Osteoblast (primary cell): ENCODE measurements at regions not wholly inside any gene's neighbourhood (a gene's known extent, or its start where the extent isn't known, plus 50 kb on each side); places are given as distances from the start of the nearest gene placed in this dataset.

ENCODE experiments used
- DNase-seq: peaks from one replicate; pipeline ENCODE4 v3.0.0; 2011; ENCODE audit warnings: low spot score, mixed read lengths; ENCODE audit not compliant: insufficient read length; ENCODE audit errors: missing footprints
- H2AFZ ChIP-seq: 2 replicates; pipeline ENCODE4 v1.6.0; 2011; ENCODE audit warnings: mild to moderate bottlenecking, low read length
- H3K27ac ChIP-seq: 2 replicates; pipeline ENCODE4 v1.5.1; 2011; ENCODE audit warnings: mild to moderate bottlenecking, low read depth, low read length, moderate library complexity
- H3K27me3 ChIP-seq: 2 replicates; pipeline ENCODE4 v1.6.0; 2012; ENCODE audit warnings: mild to moderate bottlenecking, control low read depth, inconsistent platforms, low read length, moderate library complexity; ENCODE audit not compliant: insufficient read depth
- H3K36me3 ChIP-seq: 2 replicates; pipeline ENCODE4 v1.5.1; 2011; ENCODE audit warnings: mild to moderate bottlenecking, low read length, control low read depth, moderate library complexity; ENCODE audit not compliant: insufficient read depth
- H3K4me1 ChIP-seq: 2 replicates; pipeline ENCODE4 v1.5.1; 2011; ENCODE audit warnings: mild to moderate bottlenecking, low read length, control low read depth, moderate library complexity; ENCODE audit not compliant: insufficient read depth
- H3K4me2 ChIP-seq: 2 replicates; pipeline ENCODE4 v1.6.0; 2011; ENCODE audit warnings: mild to moderate bottlenecking, low read length; ENCODE audit not compliant: insufficient read depth
- H3K4me3 ChIP-seq: fragments of 200-600 bp; sonication (generic); 3 replicates; pipeline ENCODE4 v1.5.1; 2012; ENCODE audit warnings: mild to moderate bottlenecking, low read length, inconsistent platforms; ENCODE audit not compliant: insufficient read depth
- H3K79me2 ChIP-seq: 2 replicates; pipeline ENCODE4 v1.6.0; 2012; ENCODE audit warnings: mild to moderate bottlenecking, low read length, control low read depth, inconsistent platforms; ENCODE audit not compliant: insufficient read depth
- H3K9me3 ChIP-seq: 2 replicates; pipeline ENCODE4 v1.5.1; 2011; ENCODE audit warnings: low read depth, low read length, control low read depth
- H4K20me1 ChIP-seq: 2 replicates; pipeline ENCODE4 v1.6.0; 2012; ENCODE audit warnings: mild to moderate bottlenecking, low read length, control low read depth; ENCODE audit not compliant: insufficient read depth
- TF ChIP-seq, protein P1 (sequence below): IDR thresholded peaks from 2 replicates; pipeline ENCODE4 v1.5.1; 2011; ENCODE audit warnings: mild to moderate bottlenecking, low read depth, low read length, moderate library complexity; ENCODE audit errors: extremely low read depth

DNA sequence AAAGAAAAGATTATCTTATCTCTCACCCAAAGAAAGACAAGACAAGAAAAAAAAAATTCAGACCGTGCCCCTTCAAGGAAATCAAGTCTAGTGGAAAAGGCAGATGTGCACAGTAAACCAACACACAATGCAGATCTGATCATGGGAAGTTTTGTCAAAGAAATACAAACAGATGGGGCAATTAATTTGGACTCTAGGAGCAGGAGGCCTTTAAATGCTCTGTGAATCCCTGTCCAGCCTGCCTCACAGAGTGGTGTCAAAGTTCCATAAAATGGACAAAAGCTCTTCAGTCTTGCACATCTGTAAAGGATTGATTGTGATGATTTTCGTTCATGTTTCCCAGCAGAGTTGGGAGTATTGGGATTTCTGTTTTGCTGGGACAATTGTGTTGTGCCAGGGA is 53.1 kb upstream of the TGM3 start:
- TF ChIP-seq, protein P1, sequence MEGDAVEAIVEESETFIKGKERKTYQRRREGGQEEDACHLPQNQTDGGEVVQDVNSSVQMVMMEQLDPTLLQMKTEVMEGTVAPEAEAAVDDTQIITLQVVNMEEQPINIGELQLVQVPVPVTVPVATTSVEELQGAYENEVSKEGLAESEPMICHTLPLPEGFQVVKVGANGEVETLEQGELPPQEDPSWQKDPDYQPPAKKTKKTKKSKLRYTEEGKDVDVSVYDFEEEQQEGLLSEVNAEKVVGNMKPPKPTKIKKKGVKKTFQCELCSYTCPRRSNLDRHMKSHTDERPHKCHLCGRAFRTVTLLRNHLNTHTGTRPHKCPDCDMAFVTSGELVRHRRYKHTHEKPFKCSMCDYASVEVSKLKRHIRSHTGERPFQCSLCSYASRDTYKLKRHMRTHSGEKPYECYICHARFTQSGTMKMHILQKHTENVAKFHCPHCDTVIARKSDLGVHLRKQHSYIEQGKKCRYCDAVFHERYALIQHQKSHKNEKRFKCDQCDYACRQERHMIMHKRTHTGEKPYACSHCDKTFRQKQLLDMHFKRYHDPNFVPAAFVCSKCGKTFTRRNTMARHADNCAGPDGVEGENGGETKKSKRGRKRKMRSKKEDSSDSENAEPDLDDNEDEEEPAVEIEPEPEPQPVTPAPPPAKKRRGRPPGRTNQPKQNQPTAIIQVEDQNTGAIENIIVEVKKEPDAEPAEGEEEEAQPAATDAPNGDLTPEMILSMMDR, result no peak
- peaks cover 17% of the 10 kb centered on the region for H3K27me3 ChIP-seq

DNA sequence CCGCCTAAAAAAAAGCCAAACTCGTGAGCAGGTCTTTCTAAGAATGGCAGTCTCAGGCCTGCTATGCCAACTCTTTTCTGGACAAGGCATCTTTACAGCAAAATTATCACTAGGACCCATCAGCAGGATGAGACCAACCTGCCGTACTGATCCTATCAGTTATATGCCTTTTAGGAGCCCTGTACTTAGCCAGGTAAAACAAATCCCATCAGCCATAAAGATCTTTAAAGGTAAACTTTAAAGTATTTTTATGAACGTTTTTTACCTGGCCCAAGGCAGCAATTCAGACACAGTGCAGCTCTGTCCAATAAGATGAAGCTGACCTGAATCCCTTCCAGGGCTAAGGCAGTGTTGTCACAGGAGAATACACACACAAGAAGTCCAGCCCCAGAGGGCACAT is 51.3 kb upstream of the TGM3 start:
- TF ChIP-seq, protein P1, result no peak
- no peak overlapping the region for H3K27ac ChIP-seq
- H4K20me1 ChIP-seq, result no peaks in the 10 kb centered on the region
- H3K4me2 ChIP-seq, result no peak overlapping the region
- H2AFZ ChIP-seq, result no peak overlapping the region
- no peak overlapping the region for H3K4me3 ChIP-seq
- H3K9me3 ChIP-seq, result no peaks in the 10 kb centered on the region
- DNase-seq, result no peak
- H3K79me2 ChIP-seq, result no peaks in the 10 kb centered on the region
- H3K36me3 ChIP-seq, result no peaks in the 10 kb centered on the region
- peaks cover 27% of the 10 kb centered on the region for H3K27me3 ChIP-seq
- no peaks in the 10 kb centered on the region for H3K4me1 ChIP-seq

More for the DNA sequence above, 53.1 kb upstream of the TGM3 start:
- no peak overlapping the region for H3K27ac ChIP-seq
- no peak overlapping the region for H2AFZ ChIP-seq
- no peaks in the 10 kb centered on the region for H3K36me3 ChIP-seq
- H4K20me1 ChIP-seq, result no peaks in the 10 kb centered on the region
- no peak for DNase-seq
- H3K4me2 ChIP-seq, result no peak overlapping the region
- peaks cover 3% of the 10 kb centered on the region for H3K4me1 ChIP-seq
- H3K9me3 ChIP-seq, result no peaks in the 10 kb centered on the region
- H3K4me3 ChIP-seq, result no peak overlapping the region
- H3K79me2 ChIP-seq, result no peaks in the 10 kb centered on the region

DNA sequence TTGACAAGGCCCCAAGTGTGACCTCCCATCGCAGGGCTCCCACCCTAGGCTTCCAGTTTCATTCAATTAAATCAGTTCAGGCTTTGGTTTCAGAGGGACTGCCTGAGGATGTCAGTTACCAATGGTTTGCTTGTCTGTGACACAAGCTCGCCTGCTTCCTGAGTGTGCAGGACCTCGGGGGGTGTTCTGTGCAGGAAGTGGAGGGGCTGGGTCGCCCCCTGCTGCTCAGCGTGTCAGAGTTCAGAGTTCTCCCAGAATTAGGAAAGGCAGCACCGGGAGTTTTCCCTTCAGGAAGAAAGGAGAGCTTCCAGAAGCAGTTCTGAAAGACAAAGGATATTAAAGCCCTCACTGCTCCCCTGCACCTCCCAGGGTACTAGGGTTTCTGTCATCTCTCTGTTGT is 50.8 kb upstream of the TGM3 start:
- H3K9me3 ChIP-seq, result no peaks in the 10 kb centered on the region
- H3K79me2 ChIP-seq, result no peaks in the 10 kb centered on the region
- DNase-seq, result no peak
- no peaks in the 10 kb centered on the region for H3K36me3 ChIP-seq
- no peaks in the 10 kb centered on the region for H4K20me1 ChIP-seq
- peaks cover 27% of the 10 kb centered on the region for H3K27me3 ChIP-seq
- no peak overlapping the region for H3K27ac ChIP-seq
- TF ChIP-seq, protein P1, result no peak
- H3K4me2 ChIP-seq, result no peak overlapping the region
- H2AFZ ChIP-seq, result no peak overlapping the region
- no peak overlapping the region for H3K4me3 ChIP-seq
- no peaks in the 10 kb centered on the region for H3K4me1 ChIP-seq

GRCh38 chr20:2245637-2246036 is 50.2 kb upstream of the TGM3 start:
- Histone ChIP-seq H3K36me3 (no peaks in the 10 kb centered on the region), H3K4me2 (no peak overlapping the region), H3K4me1 (no peaks in the 10 kb centered on the region), H3K79me2 (no peaks in the 10 kb centered on the region), H2AFZ (no peak overlapping the region), H3K27ac (no peak overlapping the region), H3K4me3 (no peak overlapping the region), H4K20me1 (no peaks in the 10 kb centered on the region), H3K27me3 (peaks cover 27% of the 10 kb centered on the region), H3K9me3 (no peaks in the 10 kb centered on the region)
- no peak for DNase-seq
- TF ChIP-seq, protein P1, result no peak
